H9 (cell line): ENCODE measurements at regions not wholly inside any gene's neighbourhood (a gene's known extent, or its start where the extent isn't known, plus 50 kb on each side); places are given as distances from the start of the nearest gene placed in this dataset.

Experiments
- DNase-seq: peaks from one replicate; pipeline ENCODE4 v3.0.0-alpha.2; 2017
- H2AFZ ChIP-seq: one replicate; pipeline ENCODE4 v1.6.1; 2013; ENCODE audit warnings: mild to moderate bottlenecking, low read length, control low read depth, moderate library complexity
- H2AK5ac ChIP-seq: 2 replicates; pipeline ENCODE4 v1.6.1; 2013; ENCODE audit warnings: low read length, control low read depth, mixed read lengths; ENCODE audit not compliant: insufficient read length
- H2BK120ac ChIP-seq: one replicate; pipeline ENCODE4 v1.6.1; 2013; ENCODE audit warnings: low read depth, mild to moderate bottlenecking, low read length, control low read depth, inconsistent platforms; ENCODE audit not compliant: poor library complexity, severe bottlenecking
- H2BK12ac ChIP-seq: 2 replicates; pipeline ENCODE4 v1.6.1; 2013; ENCODE audit warnings: low read length, control low read depth, mixed read lengths, low read depth; ENCODE audit not compliant: insufficient read length
- H2BK15ac ChIP-seq: 2 replicates; pipeline ENCODE4 v1.6.1; 2013; ENCODE audit warnings: low read depth, low read length, control low read depth
- H2BK20ac ChIP-seq: one replicate; pipeline ENCODE4 v1.6.1; 2013; ENCODE audit warnings: low read depth, mild to moderate bottlenecking, low read length, control low read depth, inconsistent platforms; ENCODE audit not compliant: poor library complexity, severe bottlenecking
- H2BK5ac ChIP-seq: 2 replicates; pipeline ENCODE4 v1.6.1; 2013; ENCODE audit warnings: low read length, control low read depth, mixed read lengths; ENCODE audit not compliant: insufficient read length
- H3K14ac ChIP-seq: 2 replicates; pipeline ENCODE4 v1.6.1; 2013; ENCODE audit warnings: low read length, control low read depth; ENCODE audit not compliant: insufficient read depth
- H3K18ac ChIP-seq: 2 replicates; pipeline ENCODE4 v1.6.1; 2013; ENCODE audit warnings: low read depth, mild to moderate bottlenecking, mixed read lengths, low read length, control low read depth; ENCODE audit not compliant: insufficient read length
- H3K23ac ChIP-seq: 2 replicates; pipeline ENCODE4 v1.6.1; 2013; ENCODE audit warnings: low read length, control low read depth, mixed read lengths, low read depth; ENCODE audit not compliant: insufficient read length
- H3K23me2 ChIP-seq: 2 replicates; pipeline ENCODE4 v1.6.1; 2013; ENCODE audit warnings: low read depth, mild to moderate bottlenecking, mixed read lengths, low read length, control low read depth; ENCODE audit not compliant: insufficient read length, poor library complexity, severe bottlenecking
- H3K27ac ChIP-seq: 2 replicates; pipeline ENCODE4 v1.5.1; 2013; ENCODE audit warnings: low read length, control low read depth, mixed read lengths, low read depth; ENCODE audit not compliant: insufficient read length
- H3K27me3 ChIP-seq: 2 replicates; pipeline ENCODE4 v1.6.1; 2013; ENCODE audit warnings: low read length, control low read depth, inconsistent platforms; ENCODE audit not compliant: insufficient read depth
- H3K4ac ChIP-seq: 2 replicates; pipeline ENCODE4 v1.6.1; 2013; ENCODE audit warnings: low read depth, mild to moderate bottlenecking, control low read depth, inconsistent platforms, low read length, moderate library complexity
- H3K4me1 ChIP-seq: 2 replicates; pipeline ENCODE4 v1.6.1; 2013; ENCODE audit warnings: low read length, control low read depth, inconsistent platforms; ENCODE audit not compliant: insufficient read depth
- H3K4me2 ChIP-seq: 2 replicates; pipeline ENCODE4 v1.6.1; 2013; ENCODE audit warnings: low read length, control low read depth, mixed read lengths; ENCODE audit not compliant: insufficient read length, insufficient read depth
- H3K56ac ChIP-seq: 2 replicates; pipeline ENCODE4 v1.6.1; 2013; ENCODE audit warnings: low read depth, mild to moderate bottlenecking, mixed read lengths, low read length, control low read depth; ENCODE audit not compliant: insufficient read length
- H3K79me1 ChIP-seq: 2 replicates; pipeline ENCODE4 v1.6.1; 2013; ENCODE audit warnings: low read depth, mild to moderate bottlenecking, moderate library complexity, low read length, control low read depth, inconsistent platforms; ENCODE audit not compliant: insufficient read depth, poor library complexity, severe bottlenecking
- H3K79me2 ChIP-seq: 2 replicates; pipeline ENCODE4 v1.6.1; 2013; ENCODE audit warnings: low read length, control low read depth, inconsistent platforms; ENCODE audit not compliant: insufficient read depth
- H3K9ac ChIP-seq: 2 replicates; pipeline ENCODE4 v1.6.1; 2013; ENCODE audit warnings: low read length, control low read depth, mixed read lengths; ENCODE audit not compliant: insufficient read length; ENCODE audit errors: extremely low read depth
- H3K9me3 ChIP-seq: one replicate; pipeline ENCODE4 v1.6.1; 2013; ENCODE audit warnings: low read depth, low read length, inconsistent platforms; ENCODE audit not compliant: control insufficient read depth
- H3T11ph ChIP-seq: one replicate; pipeline ENCODE4 v1.6.1; 2013; ENCODE audit warnings: mild to moderate bottlenecking, low read length, control low read depth, inconsistent platforms
- H4K20me1 ChIP-seq: one replicate; pipeline ENCODE4 v1.6.1; 2013; ENCODE audit not compliant: control insufficient read depth, insufficient read length, insufficient read depth
- H4K5ac ChIP-seq: 2 replicates; pipeline ENCODE4 v1.6.1; 2013; ENCODE audit warnings: low read depth, mild to moderate bottlenecking, mixed read lengths, low read length, control low read depth; ENCODE audit not compliant: insufficient read length
- H4K8ac ChIP-seq: replicated peaks from 2 replicates; pipeline ENCODE4 v1.6.1; 2013; ENCODE audit warnings: low read length, control low read depth, mixed read lengths, low read depth; ENCODE audit not compliant: insufficient read length
- H4K91ac ChIP-seq: 2 replicates; pipeline ENCODE4 v1.6.1; 2013; ENCODE audit warnings: low read depth, mild to moderate bottlenecking, moderate library complexity, mixed read lengths, low read length, control low read depth; ENCODE audit not compliant: insufficient read length
- H3K27ac Mint-ChIP-seq, 3 experiments: 2 replicates in 2 of 3; 3 replicates in 1 of 3; pipeline ENCODE4 v1.8.0; 2020 to 2021; ENCODE audit warnings: mixed read lengths in 3 of 3, mild to moderate bottlenecking in 1 of 3, moderate library complexity in 1 of 3
- H3K27me3 Mint-ChIP-seq: 2 replicates; pipeline ENCODE4 v1.8.0; 2021; ENCODE audit warnings: low read depth, mild to moderate bottlenecking, moderate library complexity, mixed read lengths
- H3K36me3 Mint-ChIP-seq, 3 experiments: 2 replicates in 2 of 3; 3 replicates in 1 of 3; pipeline ENCODE4 v1.8.0; 2020 to 2021; ENCODE audit warnings: low read depth in 3 of 3, mixed read lengths in 3 of 3; ENCODE audit not compliant: insufficient read depth in 1 of 3
- H3K4me1 Mint-ChIP-seq, 2 experiments: 2 replicates each; pipeline ENCODE4 v1.8.0; 2020; ENCODE audit warnings: mixed read lengths in 2 of 2
- H3K4me3 Mint-ChIP-seq, 2 experiments: 2 replicates in 1 of 2; 3 replicates in 1 of 2; pipeline ENCODE4 v1.8.0; 2020 to 2021; ENCODE audit warnings: mild to moderate bottlenecking in 2 of 2, mixed read lengths in 2 of 2, moderate library complexity in 1 of 2
- H3K9me3 Mint-ChIP-seq, 2 experiments: 2 replicates in 1 of 2; 3 replicates in 1 of 2; pipeline ENCODE4 v1.8.0; 2020; ENCODE audit warnings: mild to moderate bottlenecking in 2 of 2, mixed read lengths in 2 of 2, moderate library complexity in 1 of 2
- WGBS: extraction: QIAGEN DNeasy Blood & Tissue Kit; methylation state at CpG from one replicate; pipeline ENCODE4 v1.1.7; 2013; ENCODE audit warnings: missing lambda C conversion rate, low lambda C conversion rate, mixed read lengths; ENCODE audit not compliant: insufficient read length; ENCODE audit errors: extremely low coverage; 5-methylcytosine and 5-hydroxymethylcytosine counted together
- TF ChIP-seq, protein P1 (sequence below): fragments of 200-600 bp; sonication (generic); conservative IDR thresholded peaks from 3 replicates; pipeline ENCODE4 v1.8.0; 2021; ENCODE audit warnings: antibody characterized with exemption, mild to moderate bottlenecking

DNA sequence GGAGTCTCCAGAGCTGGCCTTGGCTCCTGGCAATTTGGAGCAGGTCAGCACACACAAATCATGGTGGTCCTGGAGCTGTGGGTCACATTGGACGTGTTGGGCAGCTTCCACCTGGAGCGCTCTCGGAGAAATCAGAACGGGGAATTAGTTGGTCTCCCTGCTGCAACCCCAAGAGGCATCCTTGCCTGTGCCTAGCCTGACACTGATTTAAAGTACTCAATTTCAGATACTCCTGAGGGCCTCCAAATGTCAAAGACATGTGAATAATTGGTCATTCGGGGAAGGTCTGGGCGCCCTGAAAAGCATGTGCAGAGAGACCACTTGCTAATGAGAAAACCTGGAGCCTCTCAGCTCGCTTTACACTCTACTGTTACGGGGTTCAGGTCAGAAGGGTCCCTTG lies 145.5 kb upstream of the AGAP1 start:
- H3K27ac ChIP-seq: no peak overlapping the region
- H2BK120ac ChIP-seq: no peak overlapping the region

More for the DNA sequence above, 145.5 kb upstream of the AGAP1 start:
- H3K4me2 ChIP-seq: no peak overlapping the region
- H3T11ph ChIP-seq: no peak overlapping the region
- peaks cover 4 to 6% of the 10 kb centered on the region in 2 experiments; a peak in 2 of 5 replicates for H3K9me3 Mint-ChIP-seq
- no peak overlapping the region for H3K56ac ChIP-seq
- DNase-seq: no peak
- H2BK20ac ChIP-seq: no peak overlapping the region
- H3K79me2 ChIP-seq: no peaks in the 10 kb centered on the region
- no peak overlapping the region for H3K14ac ChIP-seq
- no peak overlapping the region for H2BK5ac ChIP-seq
- no peak overlapping the region for H3K27ac Mint-ChIP-seq
- H3K23ac ChIP-seq: no peak overlapping the region
- H2AK5ac ChIP-seq: no peak overlapping the region
- no peak overlapping the region for H4K8ac ChIP-seq
- H3K79me1 ChIP-seq: no peaks in the 10 kb centered on the region
- no peak overlapping the region for H3K4ac ChIP-seq
- no peak overlapping the region for H4K91ac ChIP-seq
- H2BK15ac ChIP-seq: no peak overlapping the region
- H3K9ac ChIP-seq: no peak overlapping the region
- H3K36me3 Mint-ChIP-seq: no peaks in the 10 kb centered on the region
- H3K4me1 Mint-ChIP-seq: peaks cover 6 to 8% of the 10 kb centered on the region in 2 experiments
- no peaks in the 10 kb centered on the region for H3K4me1 ChIP-seq
- H3K18ac ChIP-seq: no peak overlapping the region
- no peaks in the 10 kb centered on the region for H3K27me3 ChIP-seq
- no peak overlapping the region for H2BK12ac ChIP-seq
- no peak overlapping the region for H3K4me3 Mint-ChIP-seq
- no peak overlapping the region for H4K5ac ChIP-seq
- no peaks in the 10 kb centered on the region for H3K23me2 ChIP-seq
- H3K9me3 ChIP-seq: no peaks in the 10 kb centered on the region
- peaks cover 6% of the 10 kb centered on the region for H3K27me3 Mint-ChIP-seq
- WGBS: no CpG with 5 or more reads among the region's 8 CpGs
- no peak overlapping the region for H2AFZ ChIP-seq
- H4K20me1 ChIP-seq: peaks cover 3% of the 10 kb centered on the region
- TF ChIP-seq, protein P1, sequence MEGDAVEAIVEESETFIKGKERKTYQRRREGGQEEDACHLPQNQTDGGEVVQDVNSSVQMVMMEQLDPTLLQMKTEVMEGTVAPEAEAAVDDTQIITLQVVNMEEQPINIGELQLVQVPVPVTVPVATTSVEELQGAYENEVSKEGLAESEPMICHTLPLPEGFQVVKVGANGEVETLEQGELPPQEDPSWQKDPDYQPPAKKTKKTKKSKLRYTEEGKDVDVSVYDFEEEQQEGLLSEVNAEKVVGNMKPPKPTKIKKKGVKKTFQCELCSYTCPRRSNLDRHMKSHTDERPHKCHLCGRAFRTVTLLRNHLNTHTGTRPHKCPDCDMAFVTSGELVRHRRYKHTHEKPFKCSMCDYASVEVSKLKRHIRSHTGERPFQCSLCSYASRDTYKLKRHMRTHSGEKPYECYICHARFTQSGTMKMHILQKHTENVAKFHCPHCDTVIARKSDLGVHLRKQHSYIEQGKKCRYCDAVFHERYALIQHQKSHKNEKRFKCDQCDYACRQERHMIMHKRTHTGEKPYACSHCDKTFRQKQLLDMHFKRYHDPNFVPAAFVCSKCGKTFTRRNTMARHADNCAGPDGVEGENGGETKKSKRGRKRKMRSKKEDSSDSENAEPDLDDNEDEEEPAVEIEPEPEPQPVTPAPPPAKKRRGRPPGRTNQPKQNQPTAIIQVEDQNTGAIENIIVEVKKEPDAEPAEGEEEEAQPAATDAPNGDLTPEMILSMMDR: no peak
